ENCODE measurements at regions not wholly inside any gene's neighbourhood (a gene's known extent, or its start where the extent isn't known, plus 50 kb on each side); places are given as distances from the start of the nearest gene placed in this dataset.

- DNase-seq: peak in 23 of 58 donors; percentile 7 to 68 (median 29)
Observed at GRCh38 chr4:184310881-184311709, 93.4 kb upstream of the ENPP6 start.

- DNase-seq: no peak
Observed at GRCh38 chr4:184310171-184310567, 92.5 kb upstream of the ENPP6 start.

DNA sequence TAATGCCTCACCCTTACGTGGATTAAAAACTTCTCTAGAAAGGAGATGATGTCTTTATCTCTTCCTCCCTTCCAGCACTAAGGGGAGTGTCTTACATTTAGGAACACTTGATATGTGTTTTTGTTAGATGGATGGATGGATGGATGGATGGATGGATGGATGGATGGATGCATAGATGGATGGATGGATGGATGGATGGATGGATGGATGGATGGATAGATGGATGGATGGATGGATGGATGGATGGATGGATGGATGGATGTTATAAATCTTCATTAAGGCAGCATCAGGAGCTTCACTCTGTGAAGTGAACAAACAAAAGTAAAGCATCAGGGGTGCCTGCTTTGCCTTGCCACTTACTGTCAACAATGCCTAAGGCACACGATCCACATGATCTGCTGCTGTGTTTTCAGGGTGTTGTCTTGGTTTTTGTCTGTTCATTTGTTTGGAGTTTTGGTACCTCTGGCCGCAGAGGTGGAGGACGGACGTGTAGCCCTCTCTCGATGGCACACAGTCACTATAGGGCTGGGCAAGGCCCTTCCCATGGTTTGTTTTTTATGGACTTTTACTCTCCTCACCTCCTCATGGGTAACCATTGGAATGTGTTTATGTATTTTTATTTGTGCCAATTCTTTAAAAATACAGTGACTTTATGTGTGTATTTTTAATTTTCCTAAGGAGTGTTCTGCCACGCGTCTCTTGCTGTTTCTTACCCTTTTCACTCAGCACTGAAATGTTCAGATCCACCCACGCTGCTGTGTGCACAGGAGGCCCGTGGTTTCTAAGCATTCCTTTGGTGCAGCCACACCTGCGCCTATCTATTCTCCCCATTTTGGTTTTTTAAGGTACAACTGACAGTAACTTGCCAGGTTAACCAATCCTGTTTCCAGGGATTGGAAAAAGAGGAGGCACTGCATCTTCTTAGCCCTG, 91.8 kb upstream of the ENPP6 start:
- no peak for DNase-seq

- no peak for DNase-seq
Observed at GRCh38 chr4:184306949-184307348, 89.3 kb upstream of the ENPP6 start.

DNA sequence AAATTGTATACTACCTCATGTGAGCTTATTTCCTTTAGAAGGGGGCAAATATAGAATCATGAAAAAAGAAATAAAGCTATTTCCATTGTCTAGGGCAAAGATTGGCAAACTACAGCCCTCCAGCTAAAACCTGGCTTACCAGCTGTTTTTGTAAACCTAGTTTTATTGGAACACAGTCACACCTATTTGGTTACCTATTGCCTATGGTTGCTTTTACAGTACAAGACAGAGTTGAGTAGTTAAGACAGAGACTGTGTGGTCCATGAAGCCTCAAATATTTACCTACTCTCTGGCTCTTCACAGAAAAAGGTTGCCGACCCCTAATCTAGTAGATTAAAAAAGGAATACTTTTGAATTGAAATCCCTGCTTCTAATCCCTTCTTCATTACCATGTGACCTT, 88.8 kb upstream of the ENPP6 start:
- DNase-seq: no peak

- DNase-seq: no peak
Observed at GRCh38 chr4:184300816-184301215, 83.1 kb upstream of the ENPP6 start.

DNA sequence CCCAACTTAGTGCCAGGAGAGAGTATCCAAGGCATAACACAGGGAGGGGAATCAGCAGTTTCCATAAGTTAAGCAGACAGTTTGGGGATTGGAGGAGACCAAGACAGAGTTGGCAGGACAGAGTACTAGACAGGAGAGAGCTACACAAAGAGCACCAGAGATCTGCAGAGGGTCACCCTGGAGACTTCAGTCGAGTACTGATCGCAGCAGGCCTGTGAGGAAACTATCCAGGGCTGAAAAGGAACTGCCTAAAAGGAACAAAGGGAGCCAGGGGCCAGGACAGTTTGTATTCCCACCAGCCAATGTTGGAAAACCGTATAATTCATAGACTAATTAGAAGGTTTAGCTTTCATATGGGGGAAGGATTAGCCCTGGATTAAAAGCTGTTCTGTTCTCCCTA, 80.6 kb upstream of the ENPP6 start:
- peak in 4 of 58 donors; percentile 7 to 38 (median 23) for DNase-seq

- DNase-seq: no peak
Observed at GRCh38 chr4:184295206-184295605, 77.5 kb upstream of the ENPP6 start.

GRCh38 chr4:184294606-184295133, 77.0 kb upstream of the ENPP6 start:
- DNase-seq: no peak

DNA sequence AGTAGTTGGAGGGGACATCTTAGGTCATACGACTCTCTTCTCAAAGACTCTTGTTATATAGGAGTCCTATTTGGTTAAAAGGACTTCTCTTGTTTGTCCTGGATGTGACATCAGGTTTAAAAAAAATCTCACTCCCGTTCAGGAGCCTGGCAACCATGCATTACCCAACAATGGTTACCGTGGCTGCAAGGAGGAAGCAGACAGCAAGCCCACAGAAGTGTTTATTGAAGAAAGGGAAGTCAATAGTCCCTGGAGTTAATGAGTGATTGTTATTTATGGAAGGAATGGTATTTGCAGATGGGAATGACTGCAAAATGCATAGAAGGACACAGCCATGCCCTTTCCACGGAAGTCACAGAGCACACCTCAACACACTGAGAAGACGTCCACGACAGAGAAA, 75.9 kb upstream of the ENPP6 start:
- peak in 1 of 58 donors; percentile 23 for DNase-seq

- no peak for DNase-seq
Observed at GRCh38 chr4:184292877-184293276, 75.2 kb upstream of the ENPP6 start.

- DNase-seq: no peak
Observed at GRCh38 chr4:184292465-184292867, 74.8 kb upstream of the ENPP6 start.

DNA sequence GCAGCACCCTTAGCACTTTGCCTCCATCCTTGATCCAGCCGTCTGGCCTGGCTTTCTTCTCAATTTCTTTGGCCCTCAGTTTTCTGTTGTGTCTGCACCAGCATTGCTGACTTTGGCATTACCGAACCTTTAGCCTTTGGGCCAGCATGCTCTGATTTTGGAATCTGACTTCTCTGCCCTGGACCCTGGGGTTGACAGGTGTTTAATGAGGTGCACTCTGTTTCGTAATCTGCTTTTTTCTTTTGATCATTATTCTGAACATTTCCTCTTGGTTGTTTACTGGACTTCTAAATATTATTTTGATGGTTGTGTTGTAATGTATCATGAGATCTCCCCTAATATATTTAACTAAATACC, 71.5 kb upstream of the ENPP6 start:
- DNase-seq: no peak

DNA sequence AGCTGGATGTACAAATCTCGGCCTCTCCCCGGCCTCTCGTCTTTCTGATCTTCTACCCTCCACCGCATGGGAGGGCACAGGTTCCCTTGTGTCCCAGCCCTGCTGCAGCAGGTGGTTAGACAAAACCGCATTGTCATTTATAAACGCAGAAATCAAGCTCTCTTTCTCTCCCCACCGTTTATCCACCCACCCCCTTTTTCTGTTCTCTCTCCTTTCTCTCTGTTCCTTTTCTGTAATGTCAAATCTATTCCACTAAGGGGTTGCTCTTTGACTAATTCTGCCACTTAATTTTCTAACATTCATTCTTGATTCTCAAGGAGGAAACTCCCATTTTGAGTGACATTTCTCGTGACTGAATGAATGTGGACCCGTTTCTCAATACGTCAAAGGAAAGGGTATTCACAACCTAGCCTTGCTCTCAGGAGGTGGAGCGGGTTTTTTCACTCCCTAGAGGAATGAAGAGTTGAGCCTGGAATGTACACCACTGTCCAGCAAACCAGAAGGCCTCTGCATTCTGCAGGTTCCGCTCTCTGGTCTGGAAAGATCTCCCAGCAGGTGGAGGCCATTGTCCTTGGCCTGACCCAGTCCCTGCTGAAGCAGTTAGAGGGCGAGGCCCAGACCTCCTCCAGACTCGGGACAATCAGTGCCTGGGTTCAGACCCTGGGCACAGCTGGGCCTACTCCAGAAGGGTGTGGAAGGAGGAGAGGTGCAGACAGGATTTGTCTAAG, 70.9 kb upstream of the ENPP6 start:
- DNase-seq: no peak

- DNase-seq: peak in 5 of 58 donors; percentile 27 to 46 (median 35)
Observed at GRCh38 chr4:184287697-184288255, 70.1 kb upstream of the ENPP6 start.

DNA sequence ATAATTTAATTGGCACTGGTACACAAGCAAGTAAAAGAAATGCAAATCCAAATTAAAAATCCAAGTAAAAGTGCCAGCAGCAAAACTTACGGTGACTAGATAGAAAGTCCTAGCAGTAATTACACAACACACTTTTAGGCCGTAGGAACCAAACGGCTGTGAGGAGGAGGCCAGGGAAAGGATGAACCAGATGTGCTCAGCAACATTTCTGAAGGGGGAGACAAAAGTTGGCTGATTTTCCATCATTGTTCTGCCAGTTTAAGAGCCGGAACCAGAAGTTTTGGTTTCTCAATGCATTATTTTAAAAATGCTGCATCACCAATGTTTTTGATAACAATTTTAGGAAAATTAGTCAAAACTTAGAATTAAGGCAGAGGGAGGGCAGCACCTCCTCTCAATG, 68.7 kb upstream of the ENPP6 start:
- DNase-seq: no peak

DNA sequence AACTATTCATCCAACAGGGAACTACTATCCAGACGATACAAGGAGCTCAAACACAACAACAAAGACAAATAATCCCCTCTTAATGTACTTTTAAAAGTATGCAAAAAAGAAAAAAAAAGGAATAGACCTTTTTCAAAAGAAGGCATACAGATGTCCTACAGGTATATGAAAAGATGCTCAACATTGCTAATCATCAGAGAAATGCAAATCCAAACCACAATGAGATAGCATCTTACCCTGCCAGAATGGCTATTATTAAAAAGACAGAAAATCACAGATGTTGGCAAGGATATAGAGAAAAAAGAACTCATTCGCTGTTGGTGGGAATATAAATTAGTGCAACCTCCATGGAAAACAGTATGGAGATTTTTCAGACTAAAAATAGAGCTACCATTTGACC, 67.1 kb upstream of the ENPP6 start:
- DNase-seq: no peak

GRCh38 chr4:184284336-184284690, 66.6 kb upstream of the ENPP6 start:
- DNase-seq: no peak

GRCh38 chr4:184283659-184284335, 66.1 kb upstream of the ENPP6 start:
- peak in 21 of 58 donors; percentile 9 to 71 (median 41) for DNase-seq

GRCh38 chr4:184282895-184283654, 65.4 kb upstream of the ENPP6 start:
- DNase-seq: peak in 1 of 58 donors; percentile 64

Measured in anterior cingulate cortex (tissue), 58 donors.